B cell (primary cell): ENCODE measurements at regions not wholly inside any gene's neighbourhood (a gene's known extent, or its start where the extent isn't known, plus 50 kb on each side); places are given as distances from the start of the nearest gene placed in this dataset.

Experiments used
- ATAC-seq: fragments of 200-7000 bp; cut with Tn5 transposase; one replicate; pipeline ENCODE4 v1.10.0; 2021; ENCODE audit warnings: low read depth, mild to moderate bottlenecking, moderate number of reproducible peaks, moderate library complexity
- CTCF ChIA-PET: fragments of 350-600 bp; sonication (Branson Sonifier 250); formaldehyde crosslinking; loops from one replicate; lab custom pipeline; 2021; ENCODE audit warnings: antibody characterized with exemption, inconsistent platforms; lab: Charles Lee
- POLR2A ChIA-PET: fragments of 350-600 bp; sonication (Branson Sonifier 250); formaldehyde crosslinking; loops from one replicate; lab custom pipeline; 2021; ENCODE audit warnings: antibody characterized with exemption; lab: Charles Lee
- DNase-seq: peaks from one replicate; pipeline ENCODE4 v3.0.0; 2013
- H2AFZ ChIP-seq: 2 replicates; pipeline ENCODE4 v1.6.1; 2012; ENCODE audit warnings: mild to moderate bottlenecking, low read depth, low read length; ENCODE audit not compliant: insufficient read depth, poor library complexity, severe bottlenecking
- H3K27ac ChIP-seq, 2 donors: 1 replicate in 1 of 2; 2 replicates in 1 of 2; pipeline ENCODE4 v1.5.1; 2012 to 2013; ENCODE audit warnings: low read length in 2 of 2, mild to moderate bottlenecking in 2 of 2, moderate library complexity in 1 of 2
- H3K27me3 ChIP-seq, 4 experiments: fragments of 200-600 bp in 1 of 4; sonication (generic) in 1 of 4; replicated peaks in 1 of 4; 1 replicate in 2 of 4; 2 replicates in 2 of 4; pipeline versions ENCODE4 v1.6.1 to v1.7.0; 2013 to 2016; ENCODE audit warnings: low read length in 3 of 4, mild to moderate bottlenecking in 2 of 4, mixed read lengths in 1 of 4, moderate library complexity in 1 of 4; ENCODE audit not compliant: insufficient read depth in 4 of 4, control insufficient read depth in 3 of 4; ENCODE audit errors: control extremely low read depth in 1 of 4
- H3K36me3 ChIP-seq, 2 experiments: replicated peaks in 1 of 2; 1 replicate in 1 of 2; 2 replicates in 1 of 2; pipeline versions ENCODE4 v1.6.1 to v1.7.1; 2013; ENCODE audit warnings: low read length in 1 of 2; ENCODE audit not compliant: insufficient read depth in 2 of 2, control insufficient read depth in 1 of 2; ENCODE audit errors: control extremely low read depth in 1 of 2, extremely low read depth in 1 of 2
- H3K4me1 ChIP-seq, 2 donors: fragments of 200-600 bp in 1 of 2; sonication (generic) in 1 of 2; 1 replicate in 1 of 2; 2 replicates in 1 of 2; pipeline versions ENCODE4 v1.5.1 to v1.6.1; 2013 to 2017; ENCODE audit warnings: low read length in 2 of 2; ENCODE audit not compliant: control insufficient read depth in 2 of 2, insufficient read depth in 2 of 2
- H3K4me2 ChIP-seq: replicated peaks from 2 replicates; pipeline ENCODE3; 2012; ENCODE audit warnings: mild to moderate bottlenecking, low read depth, low read length; ENCODE audit not compliant: poor library complexity, severe bottlenecking
- H3K4me3 ChIP-seq, 5 experiments: fragments of 200-600 bp in 1 of 5; sonication (generic) in 1 of 5; 1 replicate in 3 of 5; 2 replicates in 2 of 5; pipeline versions ENCODE4 v1.5.1 to v1.7.0; 2011 to 2016; ENCODE audit warnings: low read length in 4 of 5, mild to moderate bottlenecking in 4 of 5, low read depth in 2 of 5, control low read depth in 1 of 5, moderate library complexity in 1 of 5; ENCODE audit not compliant: insufficient read depth in 1 of 5; ENCODE audit errors: control extremely low read depth in 1 of 5, extremely low read depth in 1 of 5
- H3K79me2 ChIP-seq: fragments of 200-600 bp; sonication (generic); one replicate; pipeline ENCODE4 v1.6.0; 2016; ENCODE audit warnings: low read length; ENCODE audit not compliant: control insufficient read depth, insufficient read depth
- H3K9ac ChIP-seq: fragments of 200-600 bp; sonication (generic); 2 replicates; pipeline ENCODE4 v1.6.1; 2017; ENCODE audit warnings: mild to moderate bottlenecking, low read length, moderate library complexity
- H3K9me3 ChIP-seq, 3 donors: one replicate each; pipeline versions ENCODE4 v1.6.1 to v1.7.1; 2013; ENCODE audit warnings: low read length in 2 of 3; ENCODE audit not compliant: control insufficient read depth in 2 of 3, insufficient read depth in 1 of 3; ENCODE audit errors: control extremely low read depth in 1 of 3
- H4K20me1 ChIP-seq: 2 replicates; pipeline ENCODE4 v1.6.0; 2012; ENCODE audit warnings: mild to moderate bottlenecking, low read length; ENCODE audit not compliant: insufficient read depth, control insufficient read depth, poor library complexity, severe bottlenecking
- H3K27ac Mint-ChIP-seq: one replicate; pipeline ENCODE4 v1.8.0; 2021; ENCODE audit warnings: mixed read lengths
- H3K27me3 Mint-ChIP-seq: one replicate; pipeline ENCODE4 v1.8.0; 2021; ENCODE audit warnings: mixed read lengths
- H3K4me1 Mint-ChIP-seq: one replicate; pipeline ENCODE4 v1.8.0; 2021; ENCODE audit warnings: mixed read lengths
- H3K4me3 Mint-ChIP-seq: one replicate; pipeline ENCODE4 v1.8.0; 2021; ENCODE audit warnings: mixed read lengths
- H3K9me3 Mint-ChIP-seq: one replicate; pipeline ENCODE4 v1.8.0; 2022; ENCODE audit warnings: mixed read lengths; ENCODE audit not compliant: insufficient read depth
- CTCF ChIP-seq: fragments of 200-600 bp; IDR thresholded peaks from one replicate; pipeline ENCODE4 v1.8.0; 2022; ENCODE audit warnings: antibody characterized with exemption, mild to moderate bottlenecking
- EZH2 ChIP-seq: IDR thresholded peaks from 2 replicates; pipeline ENCODE4 v1.6.1; 2012; ENCODE audit warnings: borderline replicate concordance, low read depth, mild to moderate bottlenecking, moderate library complexity, low read length; ENCODE audit not compliant: insufficient read depth, poor library complexity, severe bottlenecking
- WGBS: methylation state at CpG from one replicate; pipeline ENCODE4 v1.1.5; 2013; ENCODE audit warnings: missing lambda C conversion rate; ENCODE audit not compliant: insufficient coverage; 5-methylcytosine and 5-hydroxymethylcytosine counted together
- intact Hi-C: fragments of 100-400 bp; cut with micrococcal nuclease; formaldehyde crosslinking; loops from one replicate; pipeline ENCODE4 v1.10.0; 2022

- no peak for ATAC-seq
- Histone ChIP-seq H3K9ac (no peak overlapping the region), H3K4me1 (no peaks in the 10 kb centered on the region), H2AFZ (no peak overlapping the region), H3K27me3 (peaks cover 0 to 3% (median 0%) of the 10 kb centered on the region in 4 experiments), H3K27ac (no peak overlapping the region), H3K4me2 (no peak overlapping the region), H3K9me3 (no peaks in the 10 kb centered on the region), H3K79me2 (no peaks in the 10 kb centered on the region), H4K20me1 (no peaks in the 10 kb centered on the region), H3K36me3 (no peaks in the 10 kb centered on the region), H3K4me3 (no peak overlapping the region)
- DNase-seq: no peak
- intact Hi-C loops: no loop called here
- 88% methylated on average over 3 of the region's 4 CpGs for whole genome bisulfite sequencing
- no peaks in the 10 kb centered on the region for H3K4me1 Mint-ChIP-seq
- H3K9me3 Mint-ChIP-seq: no peaks in the 10 kb centered on the region
- no peak overlapping the region for H3K4me3 Mint-ChIP-seq
- ChIA-PET POLR2A (no interaction called here), CTCF (no interaction called here)
- no peak for TF ChIP-seq CTCF
- TF ChIP-seq EZH2: no peak
- peaks cover 10% of the 10 kb centered on the region for H3K27me3 Mint-ChIP-seq
- no peak overlapping the region for H3K27ac Mint-ChIP-seq
These were observed 165.9 kb upstream of the NECTIN1 start for GRCh38 chr11:119894916-119895315.

GRCh38 chr11:119892311-119892808, 163.4 kb upstream of the NECTIN1 start:
- ChIA-PET POLR2A (no interaction called here), CTCF (no interaction called here)

More at GRCh38 chr11:119892311-119892808, 163.4 kb upstream of the NECTIN1 start:
- H3K27me3 ChIP-seq: peaks cover 0 to 3% (median under 1%) of the 10 kb centered on the region in 4 experiments
- H3K9ac ChIP-seq: no peak overlapping the region
- Mint-ChIP-seq H3K4me3 (no peak overlapping the region), H3K4me1 (no peaks in the 10 kb centered on the region), H3K27ac (no peak overlapping the region), H3K27me3 (peaks cover 7% of the 10 kb centered on the region), H3K9me3 (no peaks in the 10 kb centered on the region)
- no peak overlapping the region for H3K27ac ChIP-seq
- intact Hi-C loops: no loop called here
- H3K4me3 ChIP-seq: no peak overlapping the region
- no peaks in the 10 kb centered on the region for H3K79me2 ChIP-seq
- no peaks in the 10 kb centered on the region for H3K9me3 ChIP-seq
- no peaks in the 10 kb centered on the region for H4K20me1 ChIP-seq
- no peak overlapping the region for H2AFZ ChIP-seq
- WGBS: 91% methylated on average over 10 of the region's 16 CpGs
- TF ChIP-seq CTCF (no peak), EZH2 (no peak)
- H3K4me1 ChIP-seq: no peaks in the 10 kb centered on the region
- DNase-seq (no peak), ATAC-seq (no peak)
- H3K36me3 ChIP-seq: no peaks in the 10 kb centered on the region
- no peak overlapping the region for H3K4me2 ChIP-seq
